H1 (cell line): ENCODE measurements at regions not wholly inside any gene's neighbourhood (a gene's known extent, or its start where the extent isn't known, plus 50 kb on each side); places are given as distances from the start of the nearest gene placed in this dataset.

Experiments used
- CEBPB ChIP-seq: IDR thresholded peaks from 2 replicates; pipeline ENCODE4 v1.6.1; 2012; ENCODE audit warnings: low read depth, low read length
- NRF1 ChIP-seq: IDR thresholded peaks from 2 replicates; pipeline ENCODE4 v1.6.1; 2011; ENCODE audit warnings: mild to moderate bottlenecking, low read depth, low read length, improper control_type of control experiment
- RXRA ChIP-seq: IDR thresholded peaks from 2 replicates; pipeline ENCODE4 v1.6.1; 2011; ENCODE audit warnings: low read depth, mild to moderate bottlenecking, low read length, moderate library complexity; ENCODE audit not compliant: insufficient read depth
- SP4 ChIP-seq: IDR thresholded peaks from 2 replicates; pipeline ENCODE4 v1.6.1; 2012; ENCODE audit warnings: low read length, inconsistent platforms

GRCh38 chr4:27836523-27836922 lies 975.9 kb downstream of the STIM2 start (continued):
- TF ChIP-seq RXRA (no peak), NRF1 (no peak), CEBPB (no peak), SP4 (no peak)
- TF ChIP-seq, all 59 proteins: peak for 0
